H1 (cell line): ENCODE measurements at regions not wholly inside any gene's neighbourhood (a gene's known extent, or its start where the extent isn't known, plus 50 kb on each side); places are given as distances from the start of the nearest gene placed in this dataset.

ENCODE experiments used
- ASH2L ChIP-seq: fragments of 200-600, 300-600 bp; sonication (generic); IDR thresholded peaks from one replicate; pipeline ENCODE4 v1.7.1; 2017; ENCODE audit warnings: low read length
- ATF3 ChIP-seq: IDR thresholded peaks from 2 replicates; pipeline ENCODE4 v1.6.1; 2011; ENCODE audit warnings: low read depth, mild to moderate bottlenecking, low read length; ENCODE audit not compliant: insufficient read depth
- CHD1 ChIP-seq: IDR thresholded peaks from 2 replicates; pipeline ENCODE4 v1.6.1; 2012; ENCODE audit warnings: low read depth, low read length, improper control_type of control experiment
- CTCF ChIP-seq, 3 experiments: IDR thresholded peaks; 1 replicate in 2 of 3; 2 replicates in 1 of 3; pipeline versions ENCODE4 v1.5.1 to v1.6.1; 2011; ENCODE audit warnings: low read length in 3 of 3, mild to moderate bottlenecking in 3 of 3, inconsistent platforms in 2 of 3, low read depth in 1 of 3, moderate library complexity in 1 of 3; ENCODE audit not compliant: insufficient read depth in 1 of 3; ENCODE audit errors: control extremely low read depth in 1 of 3
- JUN ChIP-seq: IDR thresholded peaks from 2 replicates; pipeline ENCODE4 v1.6.1; 2011; ENCODE audit warnings: low read depth, mild to moderate bottlenecking, improper control_type of control experiment, low read length
- KDM5A ChIP-seq: fragments of 200-600 bp; IDR thresholded peaks from 2 replicates; pipeline ENCODE4 v1.7.1; 2012; ENCODE audit warnings: mild to moderate bottlenecking, low read length, inconsistent platforms, mixed read lengths
- RAD21 ChIP-seq, 2 experiments: IDR thresholded peaks in 1 of 2; conservative IDR thresholded peaks in 1 of 2; 2 replicates each; pipeline ENCODE4 v1.6.1; 2011; ENCODE audit warnings: low read depth in 2 of 2, low read length in 2 of 2, improper control_type of control experiment in 1 of 2, inconsistent platforms in 1 of 2, mild to moderate bottlenecking in 1 of 2, moderate library complexity in 1 of 2
- RNF2 ChIP-seq: fragments of 200-900, 300-1000 bp; sonication (generic); IDR thresholded peaks from 2 replicates; pipeline ENCODE4 v1.7.1; 2016; ENCODE audit warnings: borderline replicate concordance, low read depth, mild to moderate bottlenecking, antibody characterized with exemption, low read length; ENCODE audit not compliant: poor library complexity, severe bottlenecking; ENCODE audit errors: missing control alignments
- SAP30 ChIP-seq: fragments of 300-600 bp; sonication (generic); IDR thresholded peaks from 2 replicates; pipeline ENCODE4 v1.7.1; 2012; ENCODE audit warnings: low read length, moderate library complexity, mild to moderate bottlenecking, inconsistent platforms; ENCODE audit not compliant: insufficient read depth, insufficient replicate concordance
- SIN3A ChIP-seq, 2 experiments: IDR thresholded peaks in 1 of 2; conservative IDR thresholded peaks in 1 of 2; 2 replicates each; pipeline ENCODE4 v1.6.1; 2011 to 2012; ENCODE audit warnings: low read length in 2 of 2, improper control_type of control experiment in 1 of 2, low read depth in 1 of 2, mild to moderate bottlenecking in 1 of 2

GRCh38 chr15:58313810-58314592 is 117.8 kb upstream of the LIPC start (continued):
- TF ChIP-seq CTCF (IDR thresholded peaks at IDR 0.05; ENCODE audit: control extremely low read depth in 1 of 3, insufficient read depth in 1 of 3, low read depth in 1 of 3, low read length in 3 of 3) (no peak), RAD21 (IDR thresholded peaks at IDR 0.05 in 1 of 2, conservative IDR thresholded peaks at IDR 0.05 in 1 of 2; ENCODE audit: low read depth in 2 of 2, low read length in 2 of 2) (no peak), JUN (no peak), SAP30 (no peak), ATF3 (no peak), CHD1 (no peak), RNF2 (no peak), ASH2L (no peak), SIN3A (conservative IDR thresholded peaks at IDR 0.05 in 1 of 2, IDR thresholded peaks at IDR 0.05 in 1 of 2; ENCODE audit: low read depth in 1 of 2, low read length in 2 of 2) (no peak), KDM5A (no peak)
